ENCODE measurements at regions not wholly inside any gene's neighbourhood (a gene's known extent, or its start where the extent isn't known, plus 50 kb on each side); places are given as distances from the start of the nearest gene placed in this dataset.

DNA sequence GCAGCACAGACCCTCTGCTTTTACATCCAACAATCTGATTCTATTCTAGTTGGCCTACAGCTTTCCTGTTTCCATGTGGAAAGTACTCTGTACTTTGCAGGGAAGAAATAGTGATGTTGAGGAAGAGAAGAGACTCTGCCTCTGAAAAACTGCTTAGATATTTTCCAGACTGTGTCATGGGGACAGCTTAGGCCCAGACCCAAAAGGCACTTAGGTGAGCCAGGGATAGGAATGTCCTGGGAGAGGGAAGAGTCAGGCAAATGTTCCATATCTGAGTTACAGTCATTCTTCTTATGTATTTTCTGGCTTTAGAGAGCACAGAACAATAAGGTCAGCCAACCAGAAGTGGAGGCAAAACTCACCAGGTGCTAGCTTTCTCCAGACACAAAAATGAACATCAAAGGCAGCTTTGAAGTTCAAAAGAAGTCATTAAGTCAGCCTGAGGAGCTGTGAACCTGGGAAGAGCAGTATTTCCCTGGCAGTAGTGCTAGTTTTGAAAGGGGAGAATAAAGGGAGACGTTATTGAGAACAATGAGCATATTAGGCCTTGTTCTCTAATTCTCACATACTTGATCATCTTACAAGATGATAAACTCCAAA is 199.7 kb upstream of the LMNTD1 start:
- no peak for TF ChIP-seq TAF1 (IDR thresholded peaks at IDR 0.05; ENCODE audit: borderline replicate concordance, insufficient read depth, low read length)
- TF ChIP-seq POLR2AphosphoS5 (IDR thresholded peaks at IDR 0.05; ENCODE audit: low read depth, low read length) = no peak
